HFF-Myc (cell line): ENCODE measurements at regions not wholly inside any gene's neighbourhood (a gene's known extent, or its start where the extent isn't known, plus 50 kb on each side); places are given as distances from the start of the nearest gene placed in this dataset.

Experiments
- DNase-seq: peaks from one replicate; pipeline ENCODE4 v3.0.0-alpha.2; 2011; ENCODE audit warnings: low read depth; ENCODE audit errors: extremely low read depth
- H3K4me3 ChIP-seq: replicated peaks from 2 replicates; pipeline ENCODE4 v1.5.1; 2011; ENCODE audit warnings: low read depth, mild to moderate bottlenecking, control low read depth, low read length
- TF ChIP-seq, protein P1 (sequence below): IDR thresholded peaks from 2 replicates; pipeline ENCODE4 v1.5.1; 2012; ENCODE audit warnings: mild to moderate bottlenecking, low read depth, low read length, control low read depth; ENCODE audit errors: missing control alignments

DNA sequence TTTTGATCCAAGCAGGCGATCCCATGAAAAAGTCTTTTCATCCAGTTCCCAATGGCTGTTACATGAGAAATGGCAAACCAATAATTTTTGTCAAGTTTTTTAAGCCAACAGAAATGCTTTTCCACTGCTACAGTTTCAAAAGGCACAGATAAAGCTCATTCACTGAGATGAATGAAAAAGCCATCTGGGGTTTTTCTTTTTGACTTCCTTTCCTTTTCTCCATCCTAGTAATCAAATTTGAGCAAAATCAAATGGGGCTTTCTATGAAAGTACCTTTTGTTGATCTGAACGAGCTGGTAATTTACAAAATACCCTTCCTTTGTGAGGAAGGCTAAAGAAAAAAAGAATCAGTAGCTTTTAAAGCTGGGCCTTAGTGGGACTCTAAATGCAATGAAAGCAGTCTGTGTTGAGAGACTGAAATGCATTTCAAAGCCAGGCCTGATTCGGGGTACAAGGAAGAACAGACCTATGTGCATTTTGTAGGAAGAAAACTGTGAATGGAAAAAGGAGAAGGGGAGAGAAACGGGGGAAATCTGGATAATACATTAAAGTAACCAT is 185.2 kb upstream of the DNAJC19 start:
- H3K4me3 ChIP-seq = no peak overlapping the region
- TF ChIP-seq, protein P1, sequence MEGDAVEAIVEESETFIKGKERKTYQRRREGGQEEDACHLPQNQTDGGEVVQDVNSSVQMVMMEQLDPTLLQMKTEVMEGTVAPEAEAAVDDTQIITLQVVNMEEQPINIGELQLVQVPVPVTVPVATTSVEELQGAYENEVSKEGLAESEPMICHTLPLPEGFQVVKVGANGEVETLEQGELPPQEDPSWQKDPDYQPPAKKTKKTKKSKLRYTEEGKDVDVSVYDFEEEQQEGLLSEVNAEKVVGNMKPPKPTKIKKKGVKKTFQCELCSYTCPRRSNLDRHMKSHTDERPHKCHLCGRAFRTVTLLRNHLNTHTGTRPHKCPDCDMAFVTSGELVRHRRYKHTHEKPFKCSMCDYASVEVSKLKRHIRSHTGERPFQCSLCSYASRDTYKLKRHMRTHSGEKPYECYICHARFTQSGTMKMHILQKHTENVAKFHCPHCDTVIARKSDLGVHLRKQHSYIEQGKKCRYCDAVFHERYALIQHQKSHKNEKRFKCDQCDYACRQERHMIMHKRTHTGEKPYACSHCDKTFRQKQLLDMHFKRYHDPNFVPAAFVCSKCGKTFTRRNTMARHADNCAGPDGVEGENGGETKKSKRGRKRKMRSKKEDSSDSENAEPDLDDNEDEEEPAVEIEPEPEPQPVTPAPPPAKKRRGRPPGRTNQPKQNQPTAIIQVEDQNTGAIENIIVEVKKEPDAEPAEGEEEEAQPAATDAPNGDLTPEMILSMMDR = no peak
- DNase-seq = no peak

DNA sequence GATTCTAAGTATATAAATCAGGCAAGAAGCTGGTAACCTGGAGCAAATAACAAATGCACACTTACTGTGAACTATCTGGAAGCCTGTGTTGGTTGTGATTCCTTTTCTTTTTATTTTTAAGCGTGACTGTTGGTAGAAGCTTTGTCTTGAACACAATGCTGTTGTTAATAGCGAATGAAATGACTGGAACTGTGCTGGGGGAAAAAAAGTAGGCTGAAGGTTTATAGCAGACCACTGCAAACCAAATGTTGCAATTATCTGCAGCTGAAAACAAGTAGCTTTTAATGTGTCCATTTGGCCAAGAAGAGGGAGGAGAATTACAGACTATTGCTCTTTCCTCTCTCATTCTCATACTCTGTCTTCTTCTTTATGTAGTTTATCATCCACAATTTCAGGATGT is 184.5 kb upstream of the DNAJC19 start:
- H3K4me3 ChIP-seq = no peak overlapping the region
- no peak for DNase-seq
- TF ChIP-seq, protein P1 = no peak

DNA sequence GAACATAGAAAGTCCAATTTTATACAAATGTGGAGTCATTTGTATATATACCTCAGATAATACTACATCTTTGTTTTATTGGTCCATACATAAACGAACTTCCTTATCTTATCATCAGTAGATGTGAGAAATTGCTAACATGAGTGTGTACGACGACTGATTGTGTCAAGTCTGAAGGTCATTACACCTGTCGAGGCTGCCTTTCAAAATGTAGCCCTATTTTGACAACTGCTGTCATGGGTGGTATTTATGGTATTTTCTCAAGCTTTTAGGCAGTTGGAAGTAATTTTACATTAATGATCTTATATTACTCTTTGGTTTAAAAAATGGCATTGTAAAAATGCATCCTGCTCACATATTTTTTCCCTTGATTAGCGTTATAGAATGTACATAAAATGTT is 183.7 kb upstream of the DNAJC19 start:
- TF ChIP-seq, protein P1 = no peak
- DNase-seq = no peak
- no peak overlapping the region for H3K4me3 ChIP-seq

DNA sequence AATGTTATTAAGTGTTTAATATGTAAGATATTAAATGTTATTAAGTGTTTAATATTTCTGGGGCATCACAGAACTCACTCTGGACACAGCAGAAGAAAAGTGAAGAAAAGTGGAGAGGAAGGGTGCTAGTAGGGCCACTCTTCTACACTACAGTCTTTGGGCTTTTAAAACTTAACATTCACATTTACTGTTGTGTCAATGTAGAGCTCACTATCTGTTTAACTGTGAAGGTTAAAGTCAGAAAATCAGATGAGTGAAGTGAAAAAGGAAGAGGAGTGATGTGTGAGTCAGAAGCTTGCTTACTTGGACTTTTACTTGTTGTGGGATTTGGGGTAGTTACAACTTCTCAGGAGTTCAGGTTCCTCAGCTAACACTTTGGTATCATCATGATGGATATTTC is 145.3 kb upstream of the DNAJC19 start:
- TF ChIP-seq, protein P1 = no peak

DNA sequence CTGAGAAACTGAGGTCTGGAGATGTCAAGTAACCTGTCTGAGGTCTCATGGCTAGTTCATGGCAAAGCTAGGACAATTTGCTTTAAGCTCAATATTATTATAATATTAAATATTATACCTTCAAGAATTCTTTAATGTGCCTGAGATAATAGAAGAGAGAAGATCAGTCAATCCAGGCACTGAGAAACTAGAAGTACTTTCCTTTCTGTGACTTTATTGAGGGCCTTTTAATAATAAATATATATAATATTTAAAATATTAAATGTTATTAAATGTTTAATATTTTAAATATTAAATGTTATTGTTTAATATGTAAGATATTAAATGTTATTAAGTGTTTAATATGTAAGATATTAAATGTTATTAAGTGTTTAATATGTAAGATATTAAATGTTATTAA is 144.3 kb upstream of the DNAJC19 start:
- no peak overlapping the region for H3K4me3 ChIP-seq
- TF ChIP-seq, protein P1 = no peak
- DNase-seq = no peak

More for the DNA sequence above, 145.3 kb upstream of the DNAJC19 start:
- H3K4me3 ChIP-seq = no peak overlapping the region
- DNase-seq = no peak

DNA sequence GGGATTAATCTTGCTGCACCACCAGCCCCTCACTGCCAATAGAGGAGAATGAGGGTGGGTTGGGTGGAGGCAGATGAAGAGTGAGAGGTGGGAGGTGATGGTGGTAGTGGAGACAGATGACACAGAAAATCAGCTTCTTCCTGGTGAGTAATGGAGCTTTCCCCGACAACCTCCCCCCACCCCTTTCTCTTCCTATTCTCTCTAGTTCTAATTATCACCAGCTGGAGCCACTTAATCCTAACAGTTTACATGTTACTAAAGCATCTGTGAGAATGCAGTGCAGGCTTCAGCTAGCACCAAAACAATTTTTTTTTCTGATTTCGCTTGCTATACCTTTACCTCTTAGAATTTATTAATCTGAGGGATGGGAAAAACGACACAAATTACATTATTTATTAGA is 116.1 kb upstream of the DNAJC19 start:
- no peak for DNase-seq
- no peak overlapping the region for H3K4me3 ChIP-seq
- TF ChIP-seq, protein P1 = no peak

DNA sequence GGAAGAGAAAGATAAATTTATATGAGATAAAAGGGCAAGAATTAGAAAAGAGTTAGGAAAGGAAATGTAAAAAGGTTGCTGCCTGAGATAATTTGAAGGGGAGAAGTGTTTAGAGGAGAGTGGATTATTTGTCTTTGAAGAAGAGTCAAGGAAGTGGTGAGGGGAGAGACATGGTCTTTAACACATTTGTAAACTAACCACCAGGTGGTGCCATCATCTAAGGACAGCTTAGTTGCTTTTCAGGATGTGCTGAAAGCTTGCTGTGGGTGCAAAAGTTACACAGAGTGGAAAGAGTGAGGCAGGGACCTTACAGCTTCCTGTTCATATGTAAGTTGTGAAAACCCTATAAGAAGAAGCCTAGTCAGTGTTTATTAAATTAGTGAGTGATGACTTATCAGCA is 114.1 kb upstream of the DNAJC19 start:
- H3K4me3 ChIP-seq = no peak overlapping the region
- TF ChIP-seq, protein P1 = peak; percentile 11
- peak; percentile 0 for DNase-seq
